ENCODE measurements at regions not wholly inside any gene's neighbourhood (a gene's known extent, or its start where the extent isn't known, plus 50 kb on each side); places are given as distances from the start of the nearest gene placed in this dataset.

GRCh38 chr12:60421741-60422140 is 825.9 kb downstream of the SLC16A7 start:
- Histone ChIP-seq H3K27ac (ENCODE audit: low read length) (no peak overlapping the region), H3K27me3 (ENCODE audit: control insufficient read depth, insufficient read depth, low read length) (no peaks in the 10 kb centered on the region), H3K4me3 (ENCODE audit: low read length) (no peak overlapping the region), H3K4me1 (ENCODE audit: control insufficient read depth, insufficient read depth, low read length) (no peaks in the 10 kb centered on the region), H3K9me3 (ENCODE audit: control insufficient read depth, low read depth, low read length) (peaks cover 8% of the 10 kb centered on the region), H3K36me3 (ENCODE audit: control insufficient read depth, insufficient read depth, low read length) (no peaks in the 10 kb centered on the region)
- WGBS (ENCODE audit: insufficient coverage, low lambda C conversion rate), result 100% methylated on average over 1 of the region's 1 CpG
- no peak for DNase-seq

DNA sequence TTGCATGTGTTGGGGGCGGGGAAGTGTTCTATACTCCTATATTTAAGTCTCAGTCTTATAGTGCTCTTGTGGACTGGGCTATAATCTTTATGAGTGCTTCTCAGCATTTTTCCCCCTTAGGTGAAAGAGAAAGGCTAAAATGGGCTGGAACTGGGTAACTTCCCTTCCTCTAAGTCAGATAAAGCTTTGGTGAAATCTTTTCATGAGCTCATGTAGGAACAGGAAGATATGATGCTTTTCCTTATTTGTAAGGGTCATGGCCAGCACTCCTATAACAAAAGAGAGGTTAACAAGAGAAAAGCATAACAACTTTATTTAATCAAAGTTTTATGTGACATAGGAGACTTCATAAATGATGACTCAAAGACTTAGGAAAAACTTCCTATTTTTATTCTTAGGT is 841.5 kb downstream of the SLC16A7 start:
- H3K36me3 ChIP-seq (ENCODE audit: control insufficient read depth, insufficient read depth, low read length), result no peaks in the 10 kb centered on the region
- no peak overlapping the region for H3K4me3 ChIP-seq (ENCODE audit: low read length)
- H3K27ac ChIP-seq (ENCODE audit: low read length), result no peak overlapping the region
- H3K27me3 ChIP-seq (ENCODE audit: control insufficient read depth, insufficient read depth, low read length), result no peaks in the 10 kb centered on the region
- WGBS (ENCODE audit: insufficient coverage, low lambda C conversion rate), result no CpG with 5 or more reads among the region's 1 CpG
- no peaks in the 10 kb centered on the region for H3K4me1 ChIP-seq (ENCODE audit: control insufficient read depth, insufficient read depth, low read length)
- DNase-seq, result no peak
- no peaks in the 10 kb centered on the region for H3K9me3 ChIP-seq (ENCODE audit: control insufficient read depth, low read depth, low read length)

DNA sequence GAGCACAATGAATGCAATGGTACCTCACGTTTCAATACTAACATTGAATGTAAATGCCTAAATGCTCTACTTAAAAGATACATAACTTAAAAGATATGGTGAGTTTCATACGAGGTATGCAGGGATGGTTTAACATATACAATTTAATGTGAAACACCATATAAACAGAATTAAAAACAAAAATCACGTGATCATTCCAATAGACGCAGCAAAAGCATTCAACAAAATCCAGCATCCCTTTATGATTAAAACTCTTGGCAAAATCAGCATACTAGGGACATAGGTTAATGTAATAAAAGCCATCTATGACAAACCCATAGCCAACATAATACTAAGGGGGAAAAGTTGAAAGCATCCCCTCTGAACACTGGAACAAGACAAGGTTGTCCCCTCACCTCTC is 845.7 kb downstream of the SLC16A7 start:
- Histone ChIP-seq H3K27me3 (ENCODE audit: control insufficient read depth, insufficient read depth, low read length) (no peaks in the 10 kb centered on the region), H3K36me3 (ENCODE audit: control insufficient read depth, insufficient read depth, low read length) (no peaks in the 10 kb centered on the region), H3K27ac (ENCODE audit: low read length) (no peak overlapping the region), H3K9me3 (ENCODE audit: control insufficient read depth, low read depth, low read length) (peaks cover 4% of the 10 kb centered on the region), H3K4me3 (ENCODE audit: low read length) (no peak overlapping the region), H3K4me1 (ENCODE audit: control insufficient read depth, insufficient read depth, low read length) (no peaks in the 10 kb centered on the region)
- no peak for DNase-seq
- 90% methylated on average over 2 of the region's 4 CpGs for WGBS (ENCODE audit: insufficient coverage, low lambda C conversion rate)

GRCh38 chr12:60451457-60451856 is 855.6 kb downstream of the SLC16A7 start:
- Histone ChIP-seq H3K4me1 (ENCODE audit: control insufficient read depth, insufficient read depth, low read length) (peaks cover 2% of the 10 kb centered on the region), H3K36me3 (ENCODE audit: control insufficient read depth, insufficient read depth, low read length) (no peaks in the 10 kb centered on the region), H3K27me3 (ENCODE audit: control insufficient read depth, insufficient read depth, low read length) (no peaks in the 10 kb centered on the region), H3K27ac (ENCODE audit: low read length) (no peak overlapping the region), H3K4me3 (ENCODE audit: low read length) (no peak overlapping the region), H3K9me3 (ENCODE audit: control insufficient read depth, low read depth, low read length) (no peaks in the 10 kb centered on the region)
- DNase-seq, result peak; percentile 13 to 40

- Histone ChIP-seq H3K36me3 (ENCODE audit: control insufficient read depth, insufficient read depth, low read length) (no peaks in the 10 kb centered on the region), H3K27me3 (ENCODE audit: control insufficient read depth, insufficient read depth, low read length) (no peaks in the 10 kb centered on the region), H3K27ac (ENCODE audit: low read length) (no peak overlapping the region), H3K9me3 (ENCODE audit: control insufficient read depth, low read depth, low read length) (no peaks in the 10 kb centered on the region), H3K4me1 (ENCODE audit: control insufficient read depth, insufficient read depth, low read length) (no peaks in the 10 kb centered on the region), H3K4me3 (ENCODE audit: low read length) (no peak overlapping the region)
- no peak for DNase-seq
These were observed 869.2 kb downstream of the SLC16A7 start for GRCh38 chr12:60465060-60465459.

DNA sequence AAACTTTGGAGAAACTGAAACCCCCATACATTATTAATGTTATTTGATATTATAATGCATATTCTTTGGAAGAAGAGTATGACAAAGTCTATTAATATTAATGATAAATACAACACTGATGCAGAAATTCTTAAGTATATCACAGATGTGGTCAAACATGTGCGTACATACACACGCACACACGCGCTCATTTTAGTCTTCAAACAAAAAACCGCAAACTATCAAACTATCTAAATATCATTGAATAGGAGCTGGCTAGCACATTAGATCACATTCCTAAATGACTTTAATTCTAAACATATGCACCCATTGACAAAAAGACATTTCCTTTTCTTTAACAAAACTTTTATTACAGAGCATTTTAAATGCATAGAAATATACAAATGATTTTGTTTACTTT is 872.7 kb downstream of the SLC16A7 start:
- Histone ChIP-seq H3K27me3 (ENCODE audit: control insufficient read depth, insufficient read depth, low read length) (no peaks in the 10 kb centered on the region), H3K36me3 (ENCODE audit: control insufficient read depth, insufficient read depth, low read length) (no peaks in the 10 kb centered on the region), H3K9me3 (ENCODE audit: control insufficient read depth, low read depth, low read length) (no peaks in the 10 kb centered on the region), H3K27ac (ENCODE audit: low read length) (no peak overlapping the region), H3K4me3 (ENCODE audit: low read length) (no peak overlapping the region), H3K4me1 (ENCODE audit: control insufficient read depth, insufficient read depth, low read length) (no peaks in the 10 kb centered on the region)
- 100% methylated on average over 1 of the region's 5 CpGs for WGBS (ENCODE audit: insufficient coverage, low lambda C conversion rate)
- DNase-seq, result no peak

GRCh38 chr12:60475825-60476224 is 880.0 kb downstream of the SLC16A7 start:
- DNase-seq, result no peak
- Histone ChIP-seq H3K27ac (ENCODE audit: low read length) (no peak overlapping the region), H3K9me3 (ENCODE audit: control insufficient read depth, low read depth, low read length) (no peaks in the 10 kb centered on the region), H3K27me3 (ENCODE audit: control insufficient read depth, insufficient read depth, low read length) (no peaks in the 10 kb centered on the region), H3K36me3 (ENCODE audit: control insufficient read depth, insufficient read depth, low read length) (no peaks in the 10 kb centered on the region), H3K4me3 (ENCODE audit: low read length) (no peak overlapping the region), H3K4me1 (ENCODE audit: control insufficient read depth, insufficient read depth, low read length) (no peaks in the 10 kb centered on the region)
- WGBS (ENCODE audit: insufficient coverage, low lambda C conversion rate), result 65% methylated on average over 2 of the region's 3 CpGs

DNA sequence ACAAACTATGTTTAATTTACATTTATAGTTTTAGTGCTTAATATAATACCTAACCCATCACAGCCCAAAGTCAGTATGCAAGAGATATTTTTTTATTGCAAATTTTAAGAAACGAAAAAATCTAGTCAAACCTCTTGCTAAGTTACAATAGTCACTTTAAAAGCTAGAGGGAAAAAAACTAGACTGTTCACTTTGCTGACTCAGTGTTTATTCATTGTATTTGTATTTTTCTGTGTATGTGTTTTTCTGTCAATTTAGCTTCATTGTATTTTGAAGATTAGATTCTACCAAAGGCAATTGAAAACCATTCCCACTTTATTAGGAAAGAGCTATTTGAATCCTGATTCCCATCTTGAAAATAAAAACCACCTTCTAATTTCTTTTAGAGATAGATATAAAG is 891.5 kb downstream of the SLC16A7 start:
- no peak overlapping the region for H3K27ac ChIP-seq (ENCODE audit: low read length)
- no peaks in the 10 kb centered on the region for H3K27me3 ChIP-seq (ENCODE audit: control insufficient read depth, insufficient read depth, low read length)
- no peak overlapping the region for H3K4me3 ChIP-seq (ENCODE audit: low read length)
- no peaks in the 10 kb centered on the region for H3K9me3 ChIP-seq (ENCODE audit: control insufficient read depth, low read depth, low read length)
- no peaks in the 10 kb centered on the region for H3K36me3 ChIP-seq (ENCODE audit: control insufficient read depth, insufficient read depth, low read length)
- no peak for DNase-seq
- whole genome bisulfite sequencing (ENCODE audit: insufficient coverage, low lambda C conversion rate), result 92% methylated on average over 1 of the region's 1 CpG
- H3K4me1 ChIP-seq (ENCODE audit: control insufficient read depth, insufficient read depth, low read length), result no peaks in the 10 kb centered on the region

- Histone ChIP-seq H3K4me3 (ENCODE audit: low read length) (no peak overlapping the region), H3K27me3 (ENCODE audit: control insufficient read depth, insufficient read depth, low read length) (no peaks in the 10 kb centered on the region)
- DNase-seq, result no peak
These were observed 893.2 kb downstream of the SLC16A7 start for GRCh38 chr12:60489071-60489470.

GRCh38 chr12:60494244-60494643 is 898.4 kb downstream of the SLC16A7 start:
- Histone ChIP-seq H3K4me3 (ENCODE audit: low read length) (no peak overlapping the region), H3K27ac (ENCODE audit: low read length) (no peak overlapping the region), H3K4me1 (ENCODE audit: control insufficient read depth, insufficient read depth, low read length) (no peaks in the 10 kb centered on the region), H3K9me3 (ENCODE audit: control insufficient read depth, low read depth, low read length) (no peaks in the 10 kb centered on the region), H3K36me3 (ENCODE audit: control insufficient read depth, insufficient read depth, low read length) (no peaks in the 10 kb centered on the region), H3K27me3 (ENCODE audit: control insufficient read depth, insufficient read depth, low read length) (no peaks in the 10 kb centered on the region)
- WGBS (ENCODE audit: insufficient coverage, low lambda C conversion rate), result no CpG with 5 or more reads among the region's 2 CpGs
- peak; percentile 10 to 14 for DNase-seq

More at GRCh38 chr12:60489071-60489470, 893.2 kb downstream of the SLC16A7 start:
- no peaks in the 10 kb centered on the region for H3K9me3 ChIP-seq (ENCODE audit: control insufficient read depth, low read depth, low read length)
- no peaks in the 10 kb centered on the region for H3K36me3 ChIP-seq (ENCODE audit: control insufficient read depth, insufficient read depth, low read length)
- H3K4me1 ChIP-seq (ENCODE audit: control insufficient read depth, insufficient read depth, low read length), result no peaks in the 10 kb centered on the region
- no peak overlapping the region for H3K27ac ChIP-seq (ENCODE audit: low read length)

DNA sequence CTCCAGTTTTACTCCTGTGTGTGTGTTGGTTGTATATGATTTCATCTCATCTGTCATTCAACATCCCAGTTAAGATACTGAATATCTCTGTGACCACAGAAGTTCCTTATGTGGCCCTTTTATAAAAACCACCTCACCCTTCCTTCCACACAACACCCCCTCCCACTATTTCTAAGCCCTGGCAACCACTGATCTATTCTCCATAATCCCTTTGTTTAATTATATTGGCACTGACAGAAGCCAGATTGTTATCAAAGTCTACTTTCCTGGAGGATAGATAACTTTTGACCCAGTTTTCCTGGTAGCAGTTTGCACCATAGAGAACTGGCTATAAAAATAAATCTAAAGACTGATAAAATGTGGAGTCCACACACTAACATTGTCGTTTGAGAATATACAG is 902.8 kb downstream of the SLC16A7 start:
- Histone ChIP-seq H3K27ac (ENCODE audit: low read length) (no peak overlapping the region), H3K4me1 (ENCODE audit: control insufficient read depth, insufficient read depth, low read length) (no peaks in the 10 kb centered on the region), H3K9me3 (ENCODE audit: control insufficient read depth, low read depth, low read length) (no peaks in the 10 kb centered on the region), H3K27me3 (ENCODE audit: control insufficient read depth, insufficient read depth, low read length) (no peaks in the 10 kb centered on the region), H3K4me3 (ENCODE audit: low read length) (no peak overlapping the region), H3K36me3 (ENCODE audit: control insufficient read depth, insufficient read depth, low read length) (no peaks in the 10 kb centered on the region)
- no peak for DNase-seq
- WGBS (ENCODE audit: insufficient coverage, low lambda C conversion rate), result no CpG with 5 or more reads among the region's 1 CpG
